ENCODE measurements at regions not wholly inside any gene's neighbourhood (a gene's known extent, or its start where the extent isn't known, plus 50 kb on each side); places are given as distances from the start of the nearest gene placed in this dataset.

- intact Hi-C loops (cut with micrococcal nuclease) (no loop called here), dilution Hi-C loops (cut with MboI; ENCODE audit: extremely low pct_ligation_motif_present, low sequenced_read_pairs) (no loop called here)
- no peaks in the 10 kb centered on the region for H3K27me3 ChIP-seq (ENCODE audit: control insufficient read depth in 2 of 2, insufficient read depth in 2 of 2, low read length in 2 of 2)
- H3K36me3 ChIP-seq (ENCODE audit: control insufficient read depth in 2 of 2, extremely low read depth in 1 of 2, insufficient read depth in 2 of 2, low read length in 2 of 2) = no peaks in the 10 kb centered on the region
- no peak overlapping the region for H3K4me2 ChIP-seq (ENCODE audit: insufficient read depth, low read length)
- H3K4me1 ChIP-seq (ENCODE audit: control insufficient read depth, extremely low read depth, insufficient read depth, low read length) = peaks cover 1% of the 10 kb centered on the region
- no peaks in the 10 kb centered on the region for H4K20me1 ChIP-seq (replicated peaks; ENCODE audit: control insufficient read depth, extremely low read depth, insufficient read depth, low read length)
- no peaks in the 10 kb centered on the region for H3K9me3 ChIP-seq (replicated peaks; ENCODE audit: control insufficient read depth, insufficient read depth, low read length)
- H3K4me3 ChIP-seq (replicated peaks in 1 of 3; ENCODE audit: insufficient read depth in 1 of 3, low read depth in 1 of 3, low read length in 3 of 3) = no peak overlapping the region
- no peak for TF ChIP-seq MYC (IDR thresholded peaks at IDR 0.05; ENCODE audit: low read depth, low read length)
- no peak for TF ChIP-seq GATA2 (IDR thresholded peaks at IDR 0.05; ENCODE audit: insufficient read depth, insufficient read length, low read depth, low read length)
- DNase-seq (ENCODE audit: low read depth, low spot score) (no peak), FAIRE-seq (no peak)
- no peak overlapping the region for H2AFZ ChIP-seq (ENCODE audit: low read depth, low read length)
- no peaks in the 10 kb centered on the region for H3K79me2 ChIP-seq (ENCODE audit: control insufficient read depth, insufficient read depth, low read length)
- POLR2A ChIA-PET = no interaction called here
- H3K9me1 ChIP-seq (replicated peaks; ENCODE audit: control insufficient read depth, extremely low read depth, insufficient read depth, low read length) = no peaks in the 10 kb centered on the region
- CTCF ChIA-PET = no interaction called here
- no peak overlapping the region for H3K27ac ChIP-seq (ENCODE audit: insufficient read depth, low read depth, low read length)
- no TSS peak for BruUV-seq (replicated peaks)
- no peak overlapping the region for H3K9ac ChIP-seq (replicated peaks; ENCODE audit: extremely low read depth, insufficient read depth, low read length)
Observed at GRCh38 chr4:67014592-67014991, 530.7 kb downstream of the CENPC start.

GRCh38 chr4:67006791-67007190, 538.5 kb downstream of the CENPC start:
- H2AFZ ChIP-seq (ENCODE audit: low read depth, low read length) = no peak overlapping the region
- POLR2A ChIA-PET = no interaction called here
- no peak for TF ChIP-seq GATA2 (IDR thresholded peaks at IDR 0.05; ENCODE audit: insufficient read depth, insufficient read length, low read depth, low read length)
- TF ChIP-seq JUN (IDR thresholded peaks at IDR 0.05; ENCODE audit: borderline replicate concordance, insufficient read depth, insufficient read length, low read depth) = no peak
- TF ChIP-seq FOS (IDR thresholded peaks at IDR 0.05; ENCODE audit: borderline replicate concordance, insufficient read depth, low read length) = no peak
- TF ChIP-seq, protein P1, sequence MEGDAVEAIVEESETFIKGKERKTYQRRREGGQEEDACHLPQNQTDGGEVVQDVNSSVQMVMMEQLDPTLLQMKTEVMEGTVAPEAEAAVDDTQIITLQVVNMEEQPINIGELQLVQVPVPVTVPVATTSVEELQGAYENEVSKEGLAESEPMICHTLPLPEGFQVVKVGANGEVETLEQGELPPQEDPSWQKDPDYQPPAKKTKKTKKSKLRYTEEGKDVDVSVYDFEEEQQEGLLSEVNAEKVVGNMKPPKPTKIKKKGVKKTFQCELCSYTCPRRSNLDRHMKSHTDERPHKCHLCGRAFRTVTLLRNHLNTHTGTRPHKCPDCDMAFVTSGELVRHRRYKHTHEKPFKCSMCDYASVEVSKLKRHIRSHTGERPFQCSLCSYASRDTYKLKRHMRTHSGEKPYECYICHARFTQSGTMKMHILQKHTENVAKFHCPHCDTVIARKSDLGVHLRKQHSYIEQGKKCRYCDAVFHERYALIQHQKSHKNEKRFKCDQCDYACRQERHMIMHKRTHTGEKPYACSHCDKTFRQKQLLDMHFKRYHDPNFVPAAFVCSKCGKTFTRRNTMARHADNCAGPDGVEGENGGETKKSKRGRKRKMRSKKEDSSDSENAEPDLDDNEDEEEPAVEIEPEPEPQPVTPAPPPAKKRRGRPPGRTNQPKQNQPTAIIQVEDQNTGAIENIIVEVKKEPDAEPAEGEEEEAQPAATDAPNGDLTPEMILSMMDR (IDR thresholded peaks at IDR 0.05; ENCODE audit: extremely low read depth in 1 of 2, insufficient read depth in 1 of 2, low read depth in 1 of 2, low read length in 2 of 2) = no peak
- no peak for TF ChIP-seq POLR2AphosphoS5 (IDR thresholded peaks at IDR 0.05; ENCODE audit: insufficient read depth, low read depth, low read length)
- TF ChIP-seq EZH2 (IDR thresholded peaks at IDR 0.05; ENCODE audit: borderline replicate concordance, low read depth, low read length, severe bottlenecking) = no peak
- TF ChIP-seq POLR2A (IDR thresholded peaks at IDR 0.05; ENCODE audit: low read depth, low read length) = no peak
- no peak for TF ChIP-seq MYC (IDR thresholded peaks at IDR 0.05; ENCODE audit: low read depth, low read length)
- TF ChIP-seq, protein P2, sequence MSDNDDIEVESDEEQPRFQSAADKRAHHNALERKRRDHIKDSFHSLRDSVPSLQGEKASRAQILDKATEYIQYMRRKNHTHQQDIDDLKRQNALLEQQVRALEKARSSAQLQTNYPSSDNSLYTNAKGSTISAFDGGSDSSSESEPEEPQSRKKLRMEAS (IDR thresholded peaks at IDR 0.05; ENCODE audit: insufficient read depth, insufficient read length) = no peak
- H3K4me2 ChIP-seq (ENCODE audit: insufficient read depth, low read length) = no peak overlapping the region
- no peak overlapping the region for H3K4me3 ChIP-seq (replicated peaks in 1 of 3; ENCODE audit: insufficient read depth in 1 of 3, low read depth in 1 of 3, low read length in 3 of 3)
- no peaks in the 10 kb centered on the region for H3K9me3 ChIP-seq (replicated peaks; ENCODE audit: control insufficient read depth, insufficient read depth, low read length)
- CTCF ChIA-PET = no interaction called here
- no peaks in the 10 kb centered on the region for H3K36me3 ChIP-seq (ENCODE audit: control insufficient read depth in 2 of 2, extremely low read depth in 1 of 2, insufficient read depth in 2 of 2, low read length in 2 of 2)
- H3K79me2 ChIP-seq (ENCODE audit: control insufficient read depth, insufficient read depth, low read length) = no peaks in the 10 kb centered on the region
- intact Hi-C loops (cut with micrococcal nuclease) (no loop called here), dilution Hi-C loops (cut with MboI; ENCODE audit: extremely low pct_ligation_motif_present, low sequenced_read_pairs) (no loop called here)
- no peaks in the 10 kb centered on the region for H3K27me3 ChIP-seq (ENCODE audit: control insufficient read depth in 2 of 2, insufficient read depth in 2 of 2, low read length in 2 of 2)
- no peak for FAIRE-seq
- H3K4me1 ChIP-seq (ENCODE audit: control insufficient read depth, extremely low read depth, insufficient read depth, low read length) = no peaks in the 10 kb centered on the region
- no peaks in the 10 kb centered on the region for H3K9me1 ChIP-seq (replicated peaks; ENCODE audit: control insufficient read depth, extremely low read depth, insufficient read depth, low read length)
- no peaks in the 10 kb centered on the region for H4K20me1 ChIP-seq (replicated peaks; ENCODE audit: control insufficient read depth, extremely low read depth, insufficient read depth, low read length)
- no peak overlapping the region for H3K9ac ChIP-seq (replicated peaks; ENCODE audit: extremely low read depth, insufficient read depth, low read length)
- BruUV-seq (replicated peaks) = no TSS peak
- H3K27ac ChIP-seq (ENCODE audit: insufficient read depth, low read depth, low read length) = no peak overlapping the region
- DNase-seq (ENCODE audit: low read depth, low spot score) = no peak

All from endothelial cell of umbilical vein (primary cell).